Stimulated activated CD4-positive, alpha-beta T cell treated with anti-CD3 and anti-CD28 coated beads, Interleukin-2, amount 100 ng/mL, for 48 hours (primary cell): ENCODE measurements at regions not wholly inside any gene's neighbourhood (a gene's known extent, or its start where the extent isn't known, plus 50 kb on each side); places are given as distances from the start of the nearest gene placed in this dataset.
"Not testable (repeated sequence)": the region's sequence is repeated elsewhere in the genome, so short reads cannot be mapped to it uniquely, and the experiment has no call there.

Experiments used
- DNase-seq, 2 donors: peaks; one replicate each; pipeline ENCODE4 v3.0.0-alpha.2; 2020

GRCh38 chr9:87383344-87384150, 114.1 kb upstream of the DAPK1 start:
- no peak for DNase-seq

GRCh38 chr9:87386490-87387025, 111.1 kb upstream of the DAPK1 start:
- no peak for DNase-seq

- no peak for DNase-seq
These were observed 110.2 kb upstream of the DAPK1 start for GRCh38 chr9:87387351-87388011.

- DNase-seq: not testable (repeated sequence)
These were observed 109.0 kb upstream of the DAPK1 start for GRCh38 chr9:87388708-87389107.

- DNase-seq: no peak
These were observed 107.7 kb upstream of the DAPK1 start for GRCh38 chr9:87389936-87390335.

GRCh38 chr9:87390361-87390760, 107.3 kb upstream of the DAPK1 start:
- DNase-seq: no peak

- DNase-seq: no peak
These were observed 105.6 kb upstream of the DAPK1 start for GRCh38 chr9:87392086-87392485.

GRCh38 chr9:87393706-87394230, 103.9 kb upstream of the DAPK1 start:
- DNase-seq: no peak

GRCh38 chr9:87395804-87396479, 101.7 kb upstream of the DAPK1 start:
- DNase-seq: no peak

- no peak for DNase-seq
These were observed 96.0 kb upstream of the DAPK1 start for GRCh38 chr9:87401681-87402080.

- no peak for DNase-seq
These were observed 95.1 kb upstream of the DAPK1 start for GRCh38 chr9:87402537-87402936.

- no peak for DNase-seq
These were observed 91.8 kb upstream of the DAPK1 start for GRCh38 chr9:87405677-87406542.

- no peak for DNase-seq
These were observed 91.0 kb upstream of the DAPK1 start for GRCh38 chr9:87406543-87407166.

GRCh38 chr9:87410047-87411005, 87.3 kb upstream of the DAPK1 start:
- not testable (repeated sequence) for DNase-seq

GRCh38 chr9:87420884-87421283, 76.8 kb upstream of the DAPK1 start:
- DNase-seq: no peak

GRCh38 chr9:87421734-87422133, 75.9 kb upstream of the DAPK1 start:
- DNase-seq: no peak

- no peak for DNase-seq
These were observed 74.7 kb upstream of the DAPK1 start for GRCh38 chr9:87422999-87423398.

GRCh38 chr9:87423885-87424284, 73.8 kb upstream of the DAPK1 start:
- DNase-seq: not testable (repeated sequence)

- no peak for DNase-seq
These were observed 72.5 kb upstream of the DAPK1 start for GRCh38 chr9:87425202-87425601.

- DNase-seq: no peak
These were observed 69.7 kb upstream of the DAPK1 start for GRCh38 chr9:87427851-87428506.
